Dermis blood vessel endothelial cell (primary cell): ENCODE measurements at regions not wholly inside any gene's neighbourhood (a gene's known extent, or its start where the extent isn't known, plus 50 kb on each side); places are given as distances from the start of the nearest gene placed in this dataset.
"Not testable (repeated sequence)": the region's sequence is repeated elsewhere in the genome, so short reads cannot be mapped to it uniquely, and the experiment has no call there.

Experiments
- DNase-seq: peaks from one replicate; pipeline ENCODE4 v3.0.0; 2010

GRCh38 chr10:94232711-94233383, 129.9 kb downstream of the NOC3L start:
- DNase-seq, result no peak

GRCh38 chr10:94235461-94235860, 127.3 kb downstream of the NOC3L start:
- DNase-seq, result no peak

- DNase-seq, result no peak
These were observed 124.6 kb downstream of the NOC3L start for GRCh38 chr10:94238006-94238617.

GRCh38 chr10:94239696-94240095, 123.0 kb downstream of the NOC3L start:
- DNase-seq, result no peak

GRCh38 chr10:94240491-94240890, 122.2 kb downstream of the NOC3L start:
- no peak for DNase-seq

GRCh38 chr10:94240901-94241300, 121.8 kb downstream of the NOC3L start:
- no peak for DNase-seq

- DNase-seq, result no peak
These were observed 111.6 kb downstream of the NOC3L start for GRCh38 chr10:94251098-94251497.

GRCh38 chr10:94251568-94251967, 111.2 kb downstream of the NOC3L start:
- no peak for DNase-seq

- DNase-seq, result not testable (repeated sequence)
These were observed 105.3 kb downstream of the NOC3L start for GRCh38 chr10:94257407-94257806.

GRCh38 chr10:94260455-94260854, 102.3 kb downstream of the NOC3L start:
- DNase-seq, result no peak

- DNase-seq, result no peak
These were observed 98.7 kb downstream of the NOC3L start for GRCh38 chr10:94264085-94264484.

GRCh38 chr10:94266091-94266490, 96.6 kb downstream of the NOC3L start:
- DNase-seq, result no peak

GRCh38 chr10:94268652-94269051, 94.1 kb downstream of the NOC3L start:
- no peak for DNase-seq

GRCh38 chr10:94274142-94274787, 88.5 kb downstream of the NOC3L start:
- DNase-seq, result no peak

GRCh38 chr10:94276140-94276539, 86.6 kb downstream of the NOC3L start:
- DNase-seq, result no peak

- DNase-seq, result no peak
These were observed 85.3 kb downstream of the NOC3L start for GRCh38 chr10:94277450-94277849.

GRCh38 chr10:94279835-94280709, 82.7 kb downstream of the NOC3L start:
- peak; percentile 81 for DNase-seq

- no peak for DNase-seq
These were observed 81.1 kb downstream of the NOC3L start for GRCh38 chr10:94281654-94282053.

- no peak for DNase-seq
These were observed 80.4 kb downstream of the NOC3L start for GRCh38 chr10:94282369-94282768.
